Panc1 (cell line): ENCODE measurements at regions not wholly inside any gene's neighbourhood (a gene's known extent, or its start where the extent isn't known, plus 50 kb on each side); places are given as distances from the start of the nearest gene placed in this dataset.

Experiments used
- SIN3A ChIP-seq: IDR thresholded peaks from 2 replicates; pipeline ENCODE4 v1.6.1; 2012; ENCODE audit warnings: low read depth, mild to moderate bottlenecking, low read length, moderate library complexity, borderline replicate concordance; ENCODE audit not compliant: insufficient read depth
- TCF7L2 ChIP-seq: IDR thresholded peaks from 2 replicates; pipeline ENCODE4 v1.6.1; 2011; ENCODE audit warnings: mild to moderate bottlenecking, low read depth, low read length, inconsistent platforms
- TF ChIP-seq, protein P1 (sequence below): fragments of 450-650 bp; IDR thresholded peaks from 2 replicates; pipeline ENCODE4 v1.5.1; 2017; ENCODE audit warnings: mild to moderate bottlenecking

GRCh38 chr9:96160168-96160567, 141.8 kb downstream of the HSD17B3 start:
- TF ChIP-seq, protein P1, sequence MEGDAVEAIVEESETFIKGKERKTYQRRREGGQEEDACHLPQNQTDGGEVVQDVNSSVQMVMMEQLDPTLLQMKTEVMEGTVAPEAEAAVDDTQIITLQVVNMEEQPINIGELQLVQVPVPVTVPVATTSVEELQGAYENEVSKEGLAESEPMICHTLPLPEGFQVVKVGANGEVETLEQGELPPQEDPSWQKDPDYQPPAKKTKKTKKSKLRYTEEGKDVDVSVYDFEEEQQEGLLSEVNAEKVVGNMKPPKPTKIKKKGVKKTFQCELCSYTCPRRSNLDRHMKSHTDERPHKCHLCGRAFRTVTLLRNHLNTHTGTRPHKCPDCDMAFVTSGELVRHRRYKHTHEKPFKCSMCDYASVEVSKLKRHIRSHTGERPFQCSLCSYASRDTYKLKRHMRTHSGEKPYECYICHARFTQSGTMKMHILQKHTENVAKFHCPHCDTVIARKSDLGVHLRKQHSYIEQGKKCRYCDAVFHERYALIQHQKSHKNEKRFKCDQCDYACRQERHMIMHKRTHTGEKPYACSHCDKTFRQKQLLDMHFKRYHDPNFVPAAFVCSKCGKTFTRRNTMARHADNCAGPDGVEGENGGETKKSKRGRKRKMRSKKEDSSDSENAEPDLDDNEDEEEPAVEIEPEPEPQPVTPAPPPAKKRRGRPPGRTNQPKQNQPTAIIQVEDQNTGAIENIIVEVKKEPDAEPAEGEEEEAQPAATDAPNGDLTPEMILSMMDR = no peak
- TF ChIP-seq SIN3A (no peak), TCF7L2 (no peak)
